ENCODE measurements at regions not wholly inside any gene's neighbourhood (a gene's known extent, or its start where the extent isn't known, plus 50 kb on each side); places are given as distances from the start of the nearest gene placed in this dataset.

- Histone ChIP-seq H3K9me3 (replicated peaks; ENCODE audit: insufficient read depth, low read length) (no peaks in the 10 kb centered on the region), H4K20me1 (ENCODE audit: insufficient read depth, low read length) (no peaks in the 10 kb centered on the region), H3K4me1 (ENCODE audit: low read length) (peaks cover 7% of the 10 kb centered on the region; the same call in 1 of the 2 replicates), H3K36me3 (replicated peaks; ENCODE audit: insufficient read depth, low read length) (no peaks in the 10 kb centered on the region), H3K4me2 (ENCODE audit: low read depth, low read length) (no peak overlapping the region), H3K9ac (ENCODE audit: low read length) (no peak overlapping the region), H3K27ac (ENCODE audit: low read length) (no peak overlapping the region), H2AFZ (ENCODE audit: low read length) (no peak overlapping the region), H3K79me2 (ENCODE audit: low read length) (no peaks in the 10 kb centered on the region), H3K4me3 (ENCODE audit: low read length) (no peak overlapping the region), H3K9me2 (replicated peaks; ENCODE audit: insufficient read depth, low read length) (no peaks in the 10 kb centered on the region), H3F3A (ENCODE audit: insufficient read depth, low read length) (no peaks in the 10 kb centered on the region), H3K27me3 (replicated peaks; ENCODE audit: insufficient read depth, low read length) (no peaks in the 10 kb centered on the region)
- TF ChIP-seq EZH2phosphoT487 (IDR thresholded peaks at IDR 0.05; ENCODE audit: low read length) = no peak
- TF ChIP-seq, protein P1, sequence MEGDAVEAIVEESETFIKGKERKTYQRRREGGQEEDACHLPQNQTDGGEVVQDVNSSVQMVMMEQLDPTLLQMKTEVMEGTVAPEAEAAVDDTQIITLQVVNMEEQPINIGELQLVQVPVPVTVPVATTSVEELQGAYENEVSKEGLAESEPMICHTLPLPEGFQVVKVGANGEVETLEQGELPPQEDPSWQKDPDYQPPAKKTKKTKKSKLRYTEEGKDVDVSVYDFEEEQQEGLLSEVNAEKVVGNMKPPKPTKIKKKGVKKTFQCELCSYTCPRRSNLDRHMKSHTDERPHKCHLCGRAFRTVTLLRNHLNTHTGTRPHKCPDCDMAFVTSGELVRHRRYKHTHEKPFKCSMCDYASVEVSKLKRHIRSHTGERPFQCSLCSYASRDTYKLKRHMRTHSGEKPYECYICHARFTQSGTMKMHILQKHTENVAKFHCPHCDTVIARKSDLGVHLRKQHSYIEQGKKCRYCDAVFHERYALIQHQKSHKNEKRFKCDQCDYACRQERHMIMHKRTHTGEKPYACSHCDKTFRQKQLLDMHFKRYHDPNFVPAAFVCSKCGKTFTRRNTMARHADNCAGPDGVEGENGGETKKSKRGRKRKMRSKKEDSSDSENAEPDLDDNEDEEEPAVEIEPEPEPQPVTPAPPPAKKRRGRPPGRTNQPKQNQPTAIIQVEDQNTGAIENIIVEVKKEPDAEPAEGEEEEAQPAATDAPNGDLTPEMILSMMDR (IDR thresholded peaks at IDR 0.05; ENCODE audit: low read length) = no peak
- TF ChIP-seq EZH2 (optimal IDR thresholded peaks at IDR 0.05; ENCODE audit: low read depth, low read length) = no peak
- no peak for DNase-seq
These were observed 497.4 kb upstream of the RASGRP1 start for GRCh38 chr15:39061952-39062464.

- no peaks in the 10 kb centered on the region for H4K20me1 ChIP-seq (ENCODE audit: insufficient read depth, low read length)
- no peak overlapping the region for H3K4me2 ChIP-seq (ENCODE audit: low read depth, low read length)
- H3K9me3 ChIP-seq (replicated peaks; ENCODE audit: insufficient read depth, low read length) = no peaks in the 10 kb centered on the region
- no peaks in the 10 kb centered on the region for H3K9me2 ChIP-seq (replicated peaks; ENCODE audit: insufficient read depth, low read length)
- H3F3A ChIP-seq (ENCODE audit: insufficient read depth, low read length) = no peaks in the 10 kb centered on the region
- H3K9ac ChIP-seq (ENCODE audit: low read length) = no peak overlapping the region
- no peaks in the 10 kb centered on the region for H3K27me3 ChIP-seq (replicated peaks; ENCODE audit: insufficient read depth, low read length)
- H3K4me3 ChIP-seq (ENCODE audit: low read length) = no peak overlapping the region
- H3K79me2 ChIP-seq (ENCODE audit: low read length) = no peaks in the 10 kb centered on the region
- H3K27ac ChIP-seq (ENCODE audit: low read length) = no peak overlapping the region
- H3K36me3 ChIP-seq (replicated peaks; ENCODE audit: insufficient read depth, low read length) = no peaks in the 10 kb centered on the region
- no peak overlapping the region for H2AFZ ChIP-seq (ENCODE audit: low read length)
- peaks cover 7% of the 10 kb centered on the region; the same call in 1 of the 2 replicates for H3K4me1 ChIP-seq (ENCODE audit: low read length)
- no peak for DNase-seq
- no peak for TF ChIP-seq EZH2 (optimal IDR thresholded peaks at IDR 0.05; ENCODE audit: low read depth, low read length)
- TF ChIP-seq EZH2phosphoT487 (IDR thresholded peaks at IDR 0.05; ENCODE audit: low read length) = no peak
- TF ChIP-seq, protein P1 (IDR thresholded peaks at IDR 0.05; ENCODE audit: low read length) = no peak
These were observed 502.1 kb upstream of the RASGRP1 start for GRCh38 chr15:39066677-39067076.

- no peaks in the 10 kb centered on the region for H3K27me3 ChIP-seq (replicated peaks; ENCODE audit: insufficient read depth, low read length)
- TF ChIP-seq, protein P1 (IDR thresholded peaks at IDR 0.05; ENCODE audit: low read length) = no peak
- TF ChIP-seq EZH2 (optimal IDR thresholded peaks at IDR 0.05; ENCODE audit: low read depth, low read length) (no peak), EZH2phosphoT487 (IDR thresholded peaks at IDR 0.05; ENCODE audit: low read length) (no peak)
- H3K9me2 ChIP-seq (replicated peaks; ENCODE audit: insufficient read depth, low read length) = no peaks in the 10 kb centered on the region
These were observed 506.4 kb upstream of the THBS1 start for GRCh38 chr15:39074341-39074985.

More at GRCh38 chr15:39074341-39074985, 506.4 kb upstream of the THBS1 start:
- no peaks in the 10 kb centered on the region for H3F3A ChIP-seq (ENCODE audit: insufficient read depth, low read length)
- no peak overlapping the region for H3K4me3 ChIP-seq (ENCODE audit: low read length)
- H3K27ac ChIP-seq (ENCODE audit: low read length) = no peak overlapping the region
- no peak overlapping the region for H3K9ac ChIP-seq (ENCODE audit: low read length)
- no peaks in the 10 kb centered on the region for H3K36me3 ChIP-seq (replicated peaks; ENCODE audit: insufficient read depth, low read length)
- H4K20me1 ChIP-seq (ENCODE audit: insufficient read depth, low read length) = no peaks in the 10 kb centered on the region
- H2AFZ ChIP-seq (ENCODE audit: low read length) = no peak overlapping the region
- DNase-seq = no peak
- no peaks in the 10 kb centered on the region for H3K9me3 ChIP-seq (replicated peaks; ENCODE audit: insufficient read depth, low read length)
- H3K4me1 ChIP-seq (ENCODE audit: low read length) = no peaks in the 10 kb centered on the region
- no peaks in the 10 kb centered on the region for H3K79me2 ChIP-seq (ENCODE audit: low read length)
- H3K4me2 ChIP-seq (ENCODE audit: low read depth, low read length) = no peak overlapping the region

All from MM.1S (cell line).